Activated CD8-positive, alpha-beta memory T cell treated with anti-CD3 and anti-CD28 coated beads for 36 hours (primary cell): ENCODE measurements at regions not wholly inside any gene's neighbourhood (a gene's known extent, or its start where the extent isn't known, plus 50 kb on each side); places are given as distances from the start of the nearest gene placed in this dataset.
"Not testable (repeated sequence)": the region's sequence is repeated elsewhere in the genome, so short reads cannot be mapped to it uniquely, and the experiment has no call there.

ENCODE experiments used
- CTCF ChIA-PET: fragments of 350-600 bp; sonication (Branson Sonifier 250); formaldehyde crosslinking; loops from one replicate; lab custom pipeline; 2021; ENCODE audit warnings: antibody characterized with exemption; lab: Charles Lee
- POLR2A ChIA-PET: fragments of 350-600 bp; sonication (Branson Sonifier 250); formaldehyde crosslinking; loops from one replicate; lab custom pipeline; 2021; ENCODE audit warnings: antibody characterized with exemption; lab: Charles Lee

DNA sequence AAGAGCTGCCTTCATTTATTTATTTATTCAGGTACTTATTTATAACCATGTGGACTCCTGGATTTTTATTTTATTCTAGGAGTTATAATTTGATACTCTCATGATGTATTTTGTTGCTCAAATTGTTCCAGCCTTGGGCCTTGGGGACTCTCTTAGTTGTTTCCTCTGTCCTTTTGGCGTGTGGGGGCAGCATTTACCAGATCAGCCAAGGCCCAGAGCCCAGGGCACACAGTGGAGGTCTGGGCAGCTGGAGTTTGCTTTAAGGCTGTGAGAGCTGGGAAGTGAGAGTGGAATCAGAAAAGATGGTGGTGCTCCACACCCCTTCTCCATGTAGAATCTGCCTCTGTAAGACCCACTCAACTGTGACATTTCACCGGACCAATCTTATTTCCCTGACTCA, 398.9 kb downstream of the RPS24 start:
- ChIA-PET CTCF (no interaction called here), POLR2A (no interaction called here)

DNA sequence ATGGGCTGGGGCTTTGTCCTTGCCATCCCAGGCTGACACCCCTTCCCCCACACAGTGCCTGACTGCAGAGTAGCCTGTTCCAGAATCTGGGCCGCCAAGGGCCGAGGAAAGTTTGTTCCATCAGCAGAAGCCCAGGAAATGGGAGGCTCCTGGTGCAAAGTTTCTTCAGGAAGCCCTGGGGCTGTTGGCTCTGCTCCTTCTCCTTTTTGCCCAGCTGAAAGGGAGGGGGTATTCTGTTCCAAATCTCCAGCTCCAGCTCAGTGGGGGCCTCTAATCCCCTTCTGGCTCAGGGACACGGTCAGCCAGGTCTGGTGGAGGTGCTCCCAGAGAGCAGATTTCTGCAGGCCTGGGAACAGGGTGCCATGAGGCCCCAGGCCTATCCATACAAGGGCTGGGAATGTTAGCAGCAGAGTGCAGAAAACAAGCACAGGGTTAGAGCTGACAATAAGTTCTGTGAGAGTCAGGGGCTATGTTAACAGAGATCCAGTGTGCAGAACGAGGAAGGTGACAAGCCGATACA, 399.5 kb downstream of the RPS24 start:
- CTCF ChIA-PET = no interaction called here

DNA sequence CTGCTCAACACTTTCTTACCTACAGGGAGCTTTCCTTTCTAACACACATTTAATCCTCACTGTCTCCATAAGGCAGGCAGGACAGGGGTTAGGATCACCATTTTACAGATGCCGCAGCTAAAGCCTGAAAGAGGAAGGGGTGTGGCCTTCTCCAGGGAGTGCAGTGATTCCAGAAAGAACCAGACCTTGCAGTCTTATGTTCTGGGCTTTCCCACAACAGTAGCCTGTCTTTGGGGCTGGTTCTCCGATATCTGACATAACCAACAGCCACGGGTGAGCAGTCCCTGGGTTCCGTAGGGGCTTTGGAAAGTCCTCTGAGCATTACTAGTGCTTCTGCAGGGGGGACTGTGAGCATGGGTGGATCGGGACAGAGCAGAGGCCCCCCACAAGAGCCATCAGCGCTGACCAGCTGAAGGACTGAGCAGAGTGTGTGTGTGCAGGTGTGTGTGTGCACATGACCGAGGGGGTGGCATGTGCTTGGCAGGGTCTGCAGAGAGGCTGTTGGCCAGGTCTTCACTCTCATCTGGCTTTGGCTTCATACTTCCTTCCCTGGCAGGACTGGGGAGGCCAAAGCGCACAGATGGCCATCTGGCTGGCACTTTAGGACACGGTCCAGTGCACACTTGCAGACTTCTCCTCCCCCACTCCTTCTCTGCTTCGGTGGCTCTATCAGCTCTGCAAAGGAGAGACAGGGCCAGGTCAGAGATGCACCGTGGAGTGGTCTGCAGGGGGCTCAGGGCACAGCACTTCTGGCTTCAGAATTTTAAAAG, 400.3 kb downstream of the RPS24 start:
- CTCF ChIA-PET = no interaction called here

More for the DNA sequence above, 399.5 kb downstream of the RPS24 start:
- POLR2A ChIA-PET = no interaction called here

DNA sequence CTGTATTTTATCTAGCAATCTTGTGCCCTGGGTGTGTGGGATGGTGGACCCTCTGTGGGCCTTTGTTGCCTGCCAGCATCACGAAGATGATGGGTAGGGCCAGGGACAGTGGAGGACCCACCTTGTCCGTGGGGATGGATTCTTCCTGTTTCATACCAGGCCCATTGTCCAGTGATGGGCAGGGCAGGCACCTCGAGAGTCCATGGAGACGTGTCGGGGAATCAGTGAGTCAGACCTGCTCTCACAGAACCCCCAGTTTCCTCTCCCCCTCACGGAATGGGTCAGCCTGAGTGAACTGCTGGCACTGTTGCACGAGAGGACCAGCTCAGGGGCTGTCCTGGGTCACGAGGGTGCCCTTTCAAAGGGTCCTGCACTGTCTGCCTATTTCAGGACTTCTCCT, 401.2 kb downstream of the RPS24 start:
- ChIA-PET POLR2A (no interaction called here), CTCF (no interaction called here)

More for the DNA sequence above, 400.3 kb downstream of the RPS24 start:
- POLR2A ChIA-PET = no interaction called here

DNA sequence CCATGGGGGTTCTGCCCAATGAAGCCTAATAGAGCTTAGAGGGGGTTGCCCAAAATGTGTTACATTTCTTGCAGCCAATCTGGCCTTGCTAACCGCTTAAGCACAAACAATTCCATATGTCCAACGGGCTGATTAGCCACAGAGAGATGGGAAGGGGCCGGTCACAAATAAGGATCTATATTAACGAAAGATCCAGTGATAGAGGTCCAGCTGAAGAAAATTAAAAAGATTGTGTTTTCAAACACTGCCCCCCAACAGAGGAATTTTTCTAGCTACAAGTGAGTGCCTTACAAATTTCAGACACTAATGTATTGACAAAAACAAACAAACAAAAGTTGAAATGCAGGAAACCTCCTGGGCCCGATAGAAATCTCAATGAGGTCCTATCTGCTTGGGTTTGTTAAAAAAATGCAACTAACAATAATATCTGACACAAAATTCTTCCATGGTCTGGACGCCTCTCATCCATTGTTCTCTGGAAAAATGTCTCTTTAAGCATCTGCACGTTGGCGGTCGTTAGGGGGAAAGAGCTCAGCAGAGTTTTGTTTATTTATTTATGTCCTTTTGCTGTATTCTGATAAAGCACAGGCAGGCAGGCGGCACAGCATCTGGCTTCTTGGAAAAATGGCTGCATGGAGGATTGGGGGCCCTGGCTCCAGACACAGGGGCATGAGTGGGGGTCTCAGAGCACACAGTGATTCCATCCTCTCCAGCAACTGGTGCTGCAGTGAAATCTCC, 402.0 kb downstream of the RPS24 start:
- ChIA-PET POLR2A (no interaction called here), CTCF (no interaction called here)

DNA sequence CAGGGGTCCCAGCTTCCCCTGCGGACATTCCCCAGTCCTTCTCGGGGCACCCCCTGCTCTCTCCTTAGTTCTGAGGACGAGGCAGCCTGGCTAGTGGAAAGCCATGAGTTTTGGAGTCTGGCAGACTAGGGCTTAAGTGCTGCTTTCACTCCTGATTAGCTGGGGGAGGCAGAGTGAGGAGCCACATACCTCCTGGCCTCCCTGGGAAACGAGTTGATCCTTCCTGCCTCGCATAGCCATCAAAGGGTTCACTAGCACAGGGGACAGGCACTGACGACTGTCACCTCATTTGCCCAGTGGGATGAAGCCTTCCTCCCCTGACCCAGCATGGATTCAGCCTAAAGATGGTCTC, 402.5 kb downstream of the RPS24 start:
- CTCF ChIA-PET = no interaction called here
- POLR2A ChIA-PET = no interaction called here

DNA sequence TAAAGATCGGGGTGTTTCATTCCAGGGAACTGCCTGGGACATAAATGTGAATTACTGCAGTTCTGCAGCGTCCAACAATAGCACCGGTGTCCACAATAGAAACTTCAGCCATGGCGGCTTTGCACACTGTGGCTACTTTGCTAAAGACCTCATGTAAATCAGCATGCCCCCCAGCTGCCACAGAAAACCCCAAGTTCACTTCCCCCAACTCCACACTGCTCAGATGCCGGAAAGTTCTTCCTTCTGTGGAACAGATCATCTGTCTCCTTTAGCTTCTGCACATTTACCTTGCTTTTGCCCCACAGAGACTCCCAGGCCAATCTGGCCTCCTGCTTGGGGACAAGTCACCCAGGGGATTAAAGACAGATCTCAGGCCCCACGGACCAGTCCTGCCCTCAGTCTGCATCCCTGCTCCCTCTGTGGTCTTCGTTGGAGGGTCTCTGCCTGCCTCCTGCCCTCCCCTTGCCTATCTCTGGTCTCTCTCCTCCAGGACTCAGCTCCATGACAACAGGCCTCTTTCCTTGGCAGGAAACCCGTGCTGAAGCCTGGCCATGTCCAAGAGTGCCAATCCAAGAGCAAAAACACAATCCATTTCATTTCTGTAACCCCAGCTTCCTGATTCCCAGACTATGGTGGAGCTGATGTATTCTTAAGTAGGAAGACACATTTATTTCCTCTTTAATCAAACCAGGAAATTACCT, 403.2 kb downstream of the RPS24 start:
- CTCF ChIA-PET = no interaction called here
- POLR2A ChIA-PET = no interaction called here

DNA sequence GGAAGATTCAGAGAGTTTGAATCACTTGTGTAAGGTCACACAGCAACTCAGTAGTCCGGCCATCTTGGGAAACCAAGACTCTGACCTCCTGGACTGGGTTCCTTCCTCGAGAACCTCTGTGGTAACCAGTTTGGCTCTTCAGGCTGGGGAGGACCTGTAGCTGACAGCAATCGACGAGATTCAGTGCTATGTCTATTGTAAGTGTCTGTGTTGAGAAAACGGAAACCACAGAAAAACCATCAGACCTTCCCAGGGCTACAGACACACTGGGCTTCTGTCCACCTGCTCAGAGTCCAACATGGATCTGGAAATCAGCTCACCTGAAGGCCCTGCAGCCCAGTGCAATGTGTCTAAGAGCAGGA, 403.7 kb downstream of the RPS24 start:
- ChIA-PET POLR2A (no interaction called here), CTCF (no interaction called here)

DNA sequence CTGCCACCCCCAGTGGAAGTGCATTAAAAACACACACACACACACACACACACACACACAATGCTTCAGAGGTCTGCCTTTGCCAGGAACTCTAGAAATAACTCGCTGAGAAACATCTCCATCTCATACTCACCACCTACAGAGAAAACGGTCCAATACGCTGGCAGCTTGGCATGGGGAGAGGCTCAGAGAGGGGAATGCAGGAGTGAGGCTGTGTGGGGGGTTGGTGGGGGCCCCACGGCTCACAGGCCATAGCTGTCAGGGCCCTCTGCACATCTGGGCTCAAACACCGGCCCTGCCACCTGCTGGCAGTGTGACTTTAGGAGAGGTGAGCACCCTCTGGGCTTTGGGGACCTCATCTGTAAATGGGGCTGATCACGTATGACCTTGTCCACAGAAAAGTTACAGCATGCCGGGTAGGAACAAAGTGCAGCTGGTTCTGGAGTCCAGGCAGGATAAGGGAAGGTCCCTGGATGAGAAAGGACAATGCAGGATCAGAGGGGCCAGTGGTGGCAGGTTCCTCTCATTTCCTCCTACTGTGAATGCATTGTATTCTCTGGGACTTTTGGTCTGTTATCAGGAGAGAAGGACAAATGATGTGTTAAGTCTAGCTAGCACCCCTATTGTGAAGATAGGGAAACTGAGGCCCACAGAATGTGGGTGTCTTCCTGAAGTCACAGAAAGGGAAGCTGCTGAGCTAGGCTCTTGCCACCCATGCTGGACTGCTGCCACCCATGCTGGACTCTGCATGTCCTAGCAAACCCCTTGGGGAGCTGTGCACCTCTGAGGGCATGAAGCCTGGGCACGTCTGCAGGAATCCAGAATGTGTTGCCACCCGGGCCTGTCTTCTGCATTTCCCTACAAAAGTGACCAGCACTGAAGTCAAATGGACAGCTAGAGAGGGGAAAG, 404.6 kb downstream of the RPS24 start:
- CTCF ChIA-PET = no interaction called here
- POLR2A ChIA-PET = no interaction called here

DNA sequence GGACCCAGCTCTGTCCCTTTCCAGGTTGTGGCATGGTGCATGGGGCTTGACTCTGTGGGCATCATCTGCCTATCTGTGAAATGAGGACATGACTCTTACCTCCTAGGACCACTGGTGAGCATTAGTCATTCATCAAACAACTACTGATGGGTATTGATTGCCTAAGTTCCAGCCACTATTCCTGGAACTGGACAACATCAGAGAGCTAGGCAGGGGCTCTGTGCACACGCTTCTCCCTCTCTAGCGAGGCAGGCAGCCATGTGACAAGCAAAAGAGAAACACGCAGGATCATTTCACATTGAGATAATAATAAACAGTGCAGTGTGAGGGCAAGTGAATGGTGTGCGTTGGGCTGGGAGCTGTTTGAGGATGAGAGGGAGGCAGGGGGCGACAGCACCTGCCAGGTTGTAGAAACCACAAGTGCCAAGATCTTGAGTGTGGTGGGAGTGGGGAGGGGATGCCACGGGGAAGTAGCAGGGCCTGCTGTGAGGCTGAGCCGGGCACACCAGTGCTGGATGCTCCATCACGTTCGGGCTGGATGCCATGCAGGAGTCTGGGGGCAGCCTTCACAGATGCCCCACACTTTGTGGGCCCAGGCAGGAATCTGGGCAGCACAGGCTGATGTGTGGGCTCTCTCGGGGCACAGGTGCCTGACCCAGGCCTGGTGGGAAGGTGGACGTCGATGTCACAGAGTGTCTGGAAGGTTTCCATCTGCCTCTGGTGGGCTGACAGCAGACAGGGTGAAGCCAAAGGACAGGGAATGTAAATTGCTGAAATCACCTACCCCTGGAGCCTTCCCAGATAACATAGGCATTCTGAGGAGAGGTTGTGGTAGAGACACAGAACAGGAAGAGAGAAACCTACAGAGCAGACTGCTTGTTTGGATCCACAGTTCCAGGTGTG, 405.5 kb downstream of the RPS24 start:
- POLR2A ChIA-PET = no interaction called here

DNA sequence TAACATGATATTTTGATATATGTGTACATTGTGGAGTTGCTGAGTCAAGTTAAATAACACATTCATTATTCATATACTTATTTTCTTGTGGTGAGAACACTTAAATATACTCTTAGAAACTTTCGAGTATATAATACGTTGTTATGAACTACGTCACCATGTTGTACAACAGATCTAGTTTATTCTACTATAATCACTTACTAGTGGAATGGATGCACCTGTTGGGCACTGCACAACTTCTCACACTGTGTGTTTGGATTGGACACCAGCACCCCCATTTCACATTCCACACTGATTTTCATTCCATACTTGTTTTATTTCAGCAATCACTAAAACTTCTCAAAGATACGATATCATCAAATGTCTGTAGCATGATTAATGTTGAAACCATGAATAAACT, 407.3 kb downstream of the RPS24 start:
- ChIA-PET POLR2A (no interaction called here), CTCF (no interaction called here)

More for the DNA sequence above, 405.5 kb downstream of the RPS24 start:
- CTCF ChIA-PET = no interaction called here

DNA sequence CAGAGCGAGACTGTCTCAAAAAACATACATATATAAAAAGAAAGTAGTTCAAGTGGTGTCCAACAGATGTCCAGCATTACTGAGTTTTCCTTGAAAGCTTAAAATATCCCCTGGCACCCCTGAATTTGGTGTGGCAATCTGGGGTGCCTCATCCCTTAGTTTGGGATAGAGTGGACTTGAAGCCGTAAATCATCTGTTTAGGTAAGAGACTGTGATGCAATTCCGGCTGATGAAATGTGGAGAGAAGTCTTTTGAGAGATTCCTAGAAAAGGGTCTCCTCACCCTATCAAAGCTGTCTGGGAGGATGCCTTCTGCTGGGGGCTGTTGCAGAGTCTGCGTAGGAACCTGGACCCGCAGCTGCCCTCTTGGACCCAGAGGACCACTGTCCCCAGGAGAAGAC, 408.0 kb downstream of the RPS24 start:
- ChIA-PET CTCF (interaction anchor here (0.7 kb wide), 1 partner anchor 385 kb away, joined by 3 read pairs; no protein-coding TSS in a partner anchor), POLR2A (no interaction called here)

DNA sequence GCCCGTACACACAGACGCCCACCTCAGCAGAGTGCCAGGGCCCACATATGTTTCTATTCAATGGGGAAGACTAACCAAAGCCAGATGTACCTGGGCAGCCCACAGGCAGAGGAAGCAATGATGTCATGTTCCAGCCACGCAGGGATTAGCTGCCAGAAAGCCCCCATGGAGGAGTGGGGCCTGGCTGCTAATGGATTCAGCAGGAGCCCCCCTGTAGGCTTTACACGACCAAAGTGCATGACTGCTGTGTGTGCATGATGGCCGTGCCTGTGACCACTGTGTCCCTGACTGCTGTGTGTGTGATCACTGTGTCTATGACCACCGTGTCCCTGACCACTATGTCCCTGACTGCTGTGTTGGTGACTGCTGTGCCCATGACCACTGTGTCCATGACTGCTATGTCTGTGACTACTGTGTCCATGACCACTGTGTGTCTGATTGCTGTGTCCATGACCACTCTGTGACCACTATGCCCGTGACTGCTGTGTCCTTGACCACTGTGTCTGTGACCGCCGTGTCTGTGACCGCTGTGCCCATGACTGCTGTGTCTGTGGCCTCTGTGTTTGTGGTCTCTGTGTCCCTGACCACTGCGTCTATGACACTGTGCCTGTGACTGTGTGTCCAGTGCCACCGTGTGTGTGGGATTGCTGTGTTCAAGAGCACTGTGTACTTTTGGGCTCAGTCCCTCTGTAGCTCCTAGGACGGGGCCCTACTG, 409.3 kb downstream of the RPS24 start:
- POLR2A ChIA-PET = no interaction called here
- CTCF ChIA-PET = no interaction called here

DNA sequence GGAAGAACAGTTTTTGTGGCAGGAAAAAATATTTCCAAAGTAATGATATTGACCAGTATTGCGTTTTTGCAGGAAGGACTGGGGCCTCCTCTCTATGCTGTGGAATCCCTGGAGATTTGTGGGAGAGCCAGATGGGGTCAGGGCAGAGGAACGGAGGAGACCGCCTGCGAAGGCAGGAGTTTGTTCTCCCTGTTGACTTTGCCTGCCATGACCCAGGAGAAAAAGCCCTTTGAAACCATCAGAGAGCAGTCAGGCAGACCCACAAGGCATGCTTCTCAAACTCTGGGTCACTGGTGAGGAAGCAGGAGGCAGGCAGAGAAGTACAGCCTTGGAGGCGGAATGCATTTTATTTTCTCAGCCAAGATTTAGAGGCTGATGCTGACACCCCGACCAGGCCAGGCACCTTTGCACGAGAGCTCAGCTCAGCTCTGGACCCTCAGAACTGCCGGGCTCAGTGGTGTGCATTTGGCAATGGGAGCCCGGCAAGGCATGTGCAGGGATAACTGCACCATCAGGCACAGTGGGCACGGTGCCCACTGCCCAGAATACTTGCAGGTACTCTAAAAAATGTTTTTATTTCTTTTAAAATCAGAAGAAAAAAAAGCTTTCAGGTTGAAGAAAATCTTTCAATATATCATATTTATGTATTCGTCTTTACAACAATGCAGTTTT, 410.4 kb downstream of the RPS24 start:
- ChIA-PET POLR2A (no interaction called here), CTCF (no interaction called here)

DNA sequence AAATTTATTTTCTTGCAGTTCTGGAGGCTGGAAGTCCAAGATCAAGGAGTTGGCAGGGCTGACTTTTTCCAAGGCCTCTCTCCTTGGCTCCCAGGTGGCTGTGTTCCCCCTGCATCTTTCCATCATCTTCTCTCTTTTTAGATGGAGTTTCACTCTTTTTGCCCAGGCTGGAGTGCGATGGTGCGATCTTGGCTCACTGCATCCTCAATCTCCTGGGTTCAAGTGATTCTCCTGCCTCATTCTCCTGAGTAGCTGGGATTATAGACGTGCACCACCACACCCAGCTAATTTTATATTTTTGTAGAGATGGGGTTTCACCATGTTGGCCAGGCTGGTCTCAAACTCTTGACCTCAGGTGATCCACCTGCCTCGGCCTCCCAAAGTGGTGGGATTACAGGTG, 411.1 kb downstream of the RPS24 start:
- POLR2A ChIA-PET, CTCF ChIA-PET: not testable (repeated sequence)

DNA sequence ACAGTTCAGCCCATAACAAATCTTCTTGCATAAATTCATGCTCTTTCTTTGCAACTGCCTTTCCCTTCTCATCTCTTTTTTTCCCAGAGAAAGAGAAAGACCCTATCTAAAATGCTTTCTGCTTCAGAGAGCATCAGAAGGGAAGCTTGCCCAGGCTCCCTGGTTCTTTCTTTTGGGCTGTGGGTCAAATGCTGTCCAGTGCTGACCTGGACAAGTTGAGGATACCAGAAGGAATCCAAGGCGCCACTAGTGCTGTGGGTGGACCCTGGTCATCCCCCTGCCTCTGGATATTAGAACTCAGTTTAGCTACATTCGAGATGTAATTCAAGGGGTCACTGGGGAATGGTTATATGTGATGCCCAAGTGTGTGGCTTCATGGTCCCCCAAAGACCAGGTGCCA, 411.6 kb downstream of the RPS24 start:
- ChIA-PET CTCF (no interaction called here), POLR2A (no interaction called here)

DNA sequence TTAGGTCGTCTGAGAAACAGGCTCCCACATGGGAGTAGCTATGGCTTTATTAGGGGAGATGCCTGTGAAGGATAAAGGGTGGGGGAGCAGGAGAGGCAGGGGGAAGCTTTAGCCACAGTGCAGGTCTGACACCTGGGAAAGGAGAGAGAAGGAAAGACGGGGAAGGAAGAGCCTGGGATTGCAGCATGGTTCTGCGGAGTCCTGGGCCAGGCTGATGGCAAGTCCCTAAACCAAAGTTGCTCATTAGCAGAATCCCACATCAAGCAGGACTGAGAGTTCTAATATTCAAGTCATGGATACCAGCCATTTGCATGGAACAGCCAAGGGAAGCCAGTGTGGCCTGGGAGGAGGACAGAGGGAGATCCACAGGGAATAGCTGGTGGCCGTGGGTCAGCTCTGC, 414.8 kb downstream of the RPS24 start:
- POLR2A ChIA-PET = no interaction called here
- CTCF ChIA-PET = no interaction called here
